Breast epithelium (tissue), 3 donors: ENCODE measurements at regions not wholly inside any gene's neighbourhood (a gene's known extent, or its start where the extent isn't known, plus 50 kb on each side); places are given as distances from the start of the nearest gene placed in this dataset.

Experiments
- CTCF ChIP-seq, 3 donors: fragments of 450-650 bp; IDR thresholded peaks; one replicate each; pipeline ENCODE4 v1.5.1; 2016 to 2017; ENCODE audit warnings: antibody characterized with exemption in 3 of 3, mild to moderate bottlenecking in 3 of 3, moderate library complexity in 3 of 3
- POLR2A ChIP-seq: fragments of 450-650 bp; IDR thresholded peaks from one replicate; pipeline ENCODE4 v1.6.1; 2016; ENCODE audit warnings: antibody characterized with exemption, mild to moderate bottlenecking, moderate library complexity

DNA sequence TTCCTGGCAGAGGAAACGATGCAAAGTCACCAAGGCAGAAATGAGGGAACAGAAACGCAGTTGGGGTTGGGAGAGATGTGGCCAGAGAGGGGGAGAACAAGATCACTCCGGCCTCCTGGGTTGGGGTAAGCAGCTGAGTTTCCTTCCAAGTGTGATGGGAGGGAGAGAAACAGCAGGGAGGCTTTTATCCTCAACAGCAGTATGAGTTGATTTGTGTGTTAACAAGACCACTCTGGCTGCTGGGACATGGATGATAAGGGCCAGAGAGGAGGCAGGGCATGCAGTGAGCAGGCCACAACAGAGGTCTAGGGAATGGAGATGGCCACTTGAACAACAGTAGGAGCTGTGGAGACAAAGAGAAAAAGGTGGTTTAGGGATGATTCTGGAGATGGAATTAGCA lies 66.8 kb downstream of the GLRX5 start:
- no peak for TF ChIP-seq CTCF (IDR thresholded peaks at IDR 0.05)
- no peak for TF ChIP-seq POLR2A
